HUES48 (cell line): ENCODE measurements at regions not wholly inside any gene's neighbourhood (a gene's known extent, or its start where the extent isn't known, plus 50 kb on each side); places are given as distances from the start of the nearest gene placed in this dataset.

Experiments used
- H3K27ac ChIP-seq: one replicate; pipeline ENCODE4 v1.7.0; 2013; ENCODE audit warnings: low read depth, low read length, inconsistent platforms
- H3K27me3 ChIP-seq: 2 replicates; pipeline ENCODE4 v1.6.1; 2013; ENCODE audit warnings: mild to moderate bottlenecking, low read length; ENCODE audit not compliant: control insufficient read depth, insufficient read depth
- H3K36me3 ChIP-seq: 2 replicates; pipeline ENCODE4 v1.6.1; 2013; ENCODE audit warnings: low read length; ENCODE audit not compliant: control insufficient read depth, insufficient read depth
- H3K4me1 ChIP-seq: 2 replicates; pipeline ENCODE4 v1.6.1; 2013; ENCODE audit warnings: mild to moderate bottlenecking, low read length; ENCODE audit not compliant: control insufficient read depth, insufficient read depth
- H3K4me3 ChIP-seq: 2 replicates; pipeline ENCODE4 v1.5.1; 2013; ENCODE audit warnings: mild to moderate bottlenecking, low read depth, low read length
- H3K9ac ChIP-seq: 2 replicates; pipeline ENCODE4 v1.6.1; 2013; ENCODE audit warnings: mild to moderate bottlenecking, low read depth, low read length, moderate library complexity
- H3K9me3 ChIP-seq: 2 replicates; pipeline ENCODE4 v1.6.1; 2013; ENCODE audit warnings: low read length; ENCODE audit not compliant: control insufficient read depth, insufficient read depth

- H3K9me3 ChIP-seq, result no peaks in the 10 kb centered on the region
- no peaks in the 10 kb centered on the region for H3K4me1 ChIP-seq
- H3K9ac ChIP-seq, result no peak overlapping the region
- no peaks in the 10 kb centered on the region for H3K36me3 ChIP-seq
- H3K27ac ChIP-seq, result no peak overlapping the region
- H3K27me3 ChIP-seq, result no peaks in the 10 kb centered on the region
- no peak overlapping the region for H3K4me3 ChIP-seq
These were observed 741.7 kb downstream of the VRK1 start for GRCh38 chr14:97538749-97539410.

GRCh38 chr14:97539411-97539795 is 742.2 kb downstream of the VRK1 start:
- Histone ChIP-seq H3K36me3 (no peaks in the 10 kb centered on the region), H3K9ac (no peak overlapping the region), H3K4me3 (no peak overlapping the region), H3K27me3 (no peaks in the 10 kb centered on the region), H3K27ac (no peak overlapping the region), H3K4me1 (no peaks in the 10 kb centered on the region), H3K9me3 (no peaks in the 10 kb centered on the region)

GRCh38 chr14:97539884-97540283 is 742.7 kb downstream of the VRK1 start:
- Histone ChIP-seq H3K36me3 (no peaks in the 10 kb centered on the region), H3K27me3 (no peaks in the 10 kb centered on the region)

GRCh38 chr14:97543221-97543620 is 746.0 kb downstream of the VRK1 start:
- no peaks in the 10 kb centered on the region for H3K27me3 ChIP-seq
- H3K9ac ChIP-seq, result no peak overlapping the region
- no peak overlapping the region for H3K27ac ChIP-seq
- no peaks in the 10 kb centered on the region for H3K9me3 ChIP-seq
- no peaks in the 10 kb centered on the region for H3K36me3 ChIP-seq
- no peak overlapping the region for H3K4me3 ChIP-seq
- no peaks in the 10 kb centered on the region for H3K4me1 ChIP-seq

More at GRCh38 chr14:97539884-97540283, 742.7 kb downstream of the VRK1 start:
- Histone ChIP-seq H3K4me1 (no peaks in the 10 kb centered on the region), H3K4me3 (no peak overlapping the region), H3K9ac (no peak overlapping the region), H3K27ac (no peak overlapping the region), H3K9me3 (no peaks in the 10 kb centered on the region)

GRCh38 chr14:97543816-97544215 is 746.6 kb downstream of the VRK1 start:
- Histone ChIP-seq H3K9ac (no peak overlapping the region), H3K36me3 (no peaks in the 10 kb centered on the region), H3K4me1 (no peaks in the 10 kb centered on the region), H3K9me3 (no peaks in the 10 kb centered on the region), H3K27ac (no peak overlapping the region), H3K4me3 (no peak overlapping the region), H3K27me3 (no peaks in the 10 kb centered on the region)

- Histone ChIP-seq H3K9me3 (no peaks in the 10 kb centered on the region), H3K9ac (no peak overlapping the region), H3K4me1 (no peaks in the 10 kb centered on the region), H3K4me3 (no peak overlapping the region), H3K27me3 (no peaks in the 10 kb centered on the region), H3K36me3 (no peaks in the 10 kb centered on the region), H3K27ac (no peak overlapping the region)
These were observed 747.4 kb downstream of the VRK1 start for GRCh38 chr14:97544571-97544970.

GRCh38 chr14:97546491-97547230 is 749.5 kb downstream of the VRK1 start:
- Histone ChIP-seq H3K27me3 (no peaks in the 10 kb centered on the region), H3K9ac (no peak overlapping the region), H3K4me3 (no peak overlapping the region), H3K4me1 (peaks cover 2% of the 10 kb centered on the region; the same call in 1 of the 2 replicates), H3K27ac (no peak overlapping the region), H3K9me3 (no peaks in the 10 kb centered on the region), H3K36me3 (no peaks in the 10 kb centered on the region)

GRCh38 chr14:97550463-97550862 is 753.3 kb downstream of the VRK1 start:
- no peaks in the 10 kb centered on the region for H3K36me3 ChIP-seq
- H3K4me1 ChIP-seq, result peaks cover 10% of the 10 kb centered on the region; the same call in 1 of the 2 replicates
- H3K9me3 ChIP-seq, result no peaks in the 10 kb centered on the region
- no peak overlapping the region for H3K9ac ChIP-seq
- no peak overlapping the region for H3K27ac ChIP-seq
- no peaks in the 10 kb centered on the region for H3K27me3 ChIP-seq
- H3K4me3 ChIP-seq, result no peak overlapping the region

- no peak overlapping the region for H3K27ac ChIP-seq
- H3K36me3 ChIP-seq, result no peaks in the 10 kb centered on the region
- peaks cover 17% of the 10 kb centered on the region for H3K4me1 ChIP-seq
- no peaks in the 10 kb centered on the region for H3K9me3 ChIP-seq
- no peak overlapping the region for H3K4me3 ChIP-seq
- no peaks in the 10 kb centered on the region for H3K27me3 ChIP-seq
- H3K9ac ChIP-seq, result no peak overlapping the region
These were observed 757.4 kb downstream of the VRK1 start for GRCh38 chr14:97554597-97554996.

- no peaks in the 10 kb centered on the region for H3K27me3 ChIP-seq
- no peaks in the 10 kb centered on the region for H3K36me3 ChIP-seq
- no peak overlapping the region for H3K4me3 ChIP-seq
- H3K9ac ChIP-seq, result no peak overlapping the region
- no peaks in the 10 kb centered on the region for H3K4me1 ChIP-seq
- no peaks in the 10 kb centered on the region for H3K9me3 ChIP-seq
- no peak overlapping the region for H3K27ac ChIP-seq
These were observed 767.2 kb downstream of the VRK1 start for GRCh38 chr14:97564334-97564733.

- Histone ChIP-seq H3K9me3 (no peaks in the 10 kb centered on the region), H3K27ac (no peak overlapping the region), H3K36me3 (no peaks in the 10 kb centered on the region), H3K4me1 (peaks cover 8% of the 10 kb centered on the region; the same call in 1 of the 2 replicates), H3K4me3 (no peak overlapping the region), H3K27me3 (no peaks in the 10 kb centered on the region), H3K9ac (no peak overlapping the region)
These were observed 774.0 kb downstream of the VRK1 start for GRCh38 chr14:97571201-97571600.
